Frontal cortex (tissue), 3 donors: ENCODE measurements at regions not wholly inside any gene's neighbourhood (a gene's known extent, or its start where the extent isn't known, plus 50 kb on each side); places are given as distances from the start of the nearest gene placed in this dataset.

Source experiments
- DNase-seq, 2 donors: peaks; one replicate each; pipeline ENCODE4 v3.0.0; 2012; ENCODE audit warnings: low spot score in 2 of 2
- FAIRE-seq: peaks from 2 replicates; lab custom pipeline; 2012; peaks lifted over from hg19 to GRCh38; lab: Jason Lieb, UNC
- donor health status: control.
- donor health status: control.
- donor health status: control.

GRCh38 chr15:70252056-70252950, 154.6 kb upstream of the TLE3 start:
- FAIRE-seq (no peak), DNase-seq (no peak)

GRCh38 chr15:70251246-70251990, 153.7 kb upstream of the TLE3 start:
- no peak for DNase-seq
- FAIRE-seq: no peak

GRCh38 chr15:70250208-70251201, 152.8 kb upstream of the TLE3 start:
- DNase-seq (no peak), FAIRE-seq (no peak)

GRCh38 chr15:70249616-70250015, 151.9 kb upstream of the TLE3 start:
- DNase-seq: no peak
- no peak for FAIRE-seq

- FAIRE-seq: no peak
Observed at GRCh38 chr15:70248116-70249025, 150.7 kb upstream of the TLE3 start.

GRCh38 chr15:70247281-70247680, 149.6 kb upstream of the TLE3 start:
- no peak for FAIRE-seq
- DNase-seq: no peak

More at GRCh38 chr15:70248116-70249025, 150.7 kb upstream of the TLE3 start:
- no peak for DNase-seq

GRCh38 chr15:70246623-70247220, 149.0 kb upstream of the TLE3 start:
- DNase-seq: no peak
- no peak for FAIRE-seq

- no peak for FAIRE-seq
- no peak for DNase-seq
Observed at GRCh38 chr15:70245932-70246622, 148.4 kb upstream of the TLE3 start.

GRCh38 chr15:70244978-70245542, 147.3 kb upstream of the TLE3 start:
- DNase-seq (no peak), FAIRE-seq (no peak)

- DNase-seq: no peak
- no peak for FAIRE-seq
Observed at GRCh38 chr15:70243686-70244540, 146.2 kb upstream of the TLE3 start.

GRCh38 chr15:70242951-70243685, 145.4 kb upstream of the TLE3 start:
- FAIRE-seq (no peak), DNase-seq (no peak)

GRCh38 chr15:70241561-70242320, 144.0 kb upstream of the TLE3 start:
- no peak for FAIRE-seq
- DNase-seq: no peak

- no peak for FAIRE-seq
Observed at GRCh38 chr15:70240820-70241430, 143.2 kb upstream of the TLE3 start.

GRCh38 chr15:70240082-70240481, 142.4 kb upstream of the TLE3 start:
- FAIRE-seq: no peak
- DNase-seq: no peak

More at GRCh38 chr15:70240820-70241430, 143.2 kb upstream of the TLE3 start:
- DNase-seq: no peak

GRCh38 chr15:70238917-70239316, 141.2 kb upstream of the TLE3 start:
- no peak for FAIRE-seq
- DNase-seq: no peak
